Fibroblast of skin of right quadriceps (primary cell): ENCODE measurements at regions not wholly inside any gene's neighbourhood (a gene's known extent, or its start where the extent isn't known, plus 50 kb on each side); places are given as distances from the start of the nearest gene placed in this dataset.

Source experiments
- DNase-seq: peaks from one replicate; pipeline ENCODE4 v3.0.0-alpha.2; 2013

- DNase-seq = no peak
Observed at GRCh38 chr16:48930951-48931553, 321.1 kb upstream of the N4BP1 start.

- DNase-seq = no peak
Observed at GRCh38 chr16:48919791-48920190, 309.8 kb upstream of the N4BP1 start.

- no peak for DNase-seq
Observed at GRCh38 chr16:48918520-48919258, 308.7 kb upstream of the N4BP1 start.

GRCh38 chr16:48916566-48916965 is 306.6 kb upstream of the N4BP1 start:
- no peak for DNase-seq

GRCh38 chr16:48914070-48914469 is 304.1 kb upstream of the N4BP1 start:
- no peak for DNase-seq

GRCh38 chr16:48913384-48913783 is 303.4 kb upstream of the N4BP1 start:
- no peak for DNase-seq

GRCh38 chr16:48912360-48912759 is 302.4 kb upstream of the N4BP1 start:
- no peak for DNase-seq

GRCh38 chr16:48911700-48912099 is 301.7 kb upstream of the N4BP1 start:
- no peak for DNase-seq

GRCh38 chr16:48910214-48910613 is 300.2 kb upstream of the N4BP1 start:
- no peak for DNase-seq

GRCh38 chr16:48909231-48909630 is 299.3 kb upstream of the N4BP1 start:
- DNase-seq = no peak

- no peak for DNase-seq
Observed at GRCh38 chr16:48907906-48908634, 298.1 kb upstream of the N4BP1 start.

- no peak for DNase-seq
Observed at GRCh38 chr16:48905632-48906505, 295.9 kb upstream of the N4BP1 start.

- no peak for DNase-seq
Observed at GRCh38 chr16:48904333-48904732, 294.4 kb upstream of the N4BP1 start.

- DNase-seq = no peak
Observed at GRCh38 chr16:48903039-48903438, 293.1 kb upstream of the N4BP1 start.

GRCh38 chr16:48901712-48902374 is 291.9 kb upstream of the N4BP1 start:
- no peak for DNase-seq

- no peak for DNase-seq
Observed at GRCh38 chr16:48899500-48899899, 289.5 kb upstream of the N4BP1 start.

GRCh38 chr16:48897698-48898205 is 287.8 kb upstream of the N4BP1 start:
- DNase-seq = no peak

GRCh38 chr16:48895142-48895541 is 285.2 kb upstream of the N4BP1 start:
- DNase-seq = no peak

- no peak for DNase-seq
Observed at GRCh38 chr16:48892893-48893292, 282.9 kb upstream of the N4BP1 start.

GRCh38 chr16:48887646-48888210 is 277.7 kb upstream of the N4BP1 start:
- no peak for DNase-seq

- no peak for DNase-seq
Observed at GRCh38 chr16:48885471-48885870, 275.5 kb upstream of the N4BP1 start.

GRCh38 chr16:48881272-48881671 is 271.3 kb upstream of the N4BP1 start:
- no peak for DNase-seq
